ENCODE measurements at regions not wholly inside any gene's neighbourhood (a gene's known extent, or its start where the extent isn't known, plus 50 kb on each side); places are given as distances from the start of the nearest gene placed in this dataset.

DNA sequence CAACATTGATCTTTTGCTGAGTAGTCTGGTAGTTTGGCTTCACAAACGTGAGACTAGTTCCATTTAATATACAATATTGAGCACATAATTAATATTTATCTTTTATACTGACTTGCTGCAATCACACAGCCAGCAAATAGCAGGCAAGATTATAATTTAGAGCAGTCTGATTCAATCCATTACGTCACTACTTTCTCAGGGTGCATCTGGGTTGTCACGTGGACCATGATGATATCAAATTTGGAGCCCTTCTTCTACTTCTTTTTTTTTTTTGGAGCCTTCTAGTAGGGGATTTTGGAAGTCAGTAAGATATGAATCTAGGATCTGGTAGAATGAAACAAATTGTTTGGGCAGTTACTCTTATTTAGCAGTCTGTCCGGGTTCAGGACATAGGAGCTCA is 100.6 kb upstream of the SLC5A9 start:
- TF ChIP-seq, protein P1, sequence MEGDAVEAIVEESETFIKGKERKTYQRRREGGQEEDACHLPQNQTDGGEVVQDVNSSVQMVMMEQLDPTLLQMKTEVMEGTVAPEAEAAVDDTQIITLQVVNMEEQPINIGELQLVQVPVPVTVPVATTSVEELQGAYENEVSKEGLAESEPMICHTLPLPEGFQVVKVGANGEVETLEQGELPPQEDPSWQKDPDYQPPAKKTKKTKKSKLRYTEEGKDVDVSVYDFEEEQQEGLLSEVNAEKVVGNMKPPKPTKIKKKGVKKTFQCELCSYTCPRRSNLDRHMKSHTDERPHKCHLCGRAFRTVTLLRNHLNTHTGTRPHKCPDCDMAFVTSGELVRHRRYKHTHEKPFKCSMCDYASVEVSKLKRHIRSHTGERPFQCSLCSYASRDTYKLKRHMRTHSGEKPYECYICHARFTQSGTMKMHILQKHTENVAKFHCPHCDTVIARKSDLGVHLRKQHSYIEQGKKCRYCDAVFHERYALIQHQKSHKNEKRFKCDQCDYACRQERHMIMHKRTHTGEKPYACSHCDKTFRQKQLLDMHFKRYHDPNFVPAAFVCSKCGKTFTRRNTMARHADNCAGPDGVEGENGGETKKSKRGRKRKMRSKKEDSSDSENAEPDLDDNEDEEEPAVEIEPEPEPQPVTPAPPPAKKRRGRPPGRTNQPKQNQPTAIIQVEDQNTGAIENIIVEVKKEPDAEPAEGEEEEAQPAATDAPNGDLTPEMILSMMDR (IDR thresholded peaks at IDR 0.05), result no peak
- TF ChIP-seq POLR2A (IDR thresholded peaks at IDR 0.05), result no peak

Data from right lobe of liver (tissue), 4 donors.